DOHH2 (cell line): ENCODE measurements at regions not wholly inside any gene's neighbourhood (a gene's known extent, or its start where the extent isn't known, plus 50 kb on each side); places are given as distances from the start of the nearest gene placed in this dataset.

Experiments used
- EZH2phosphoT487 ChIP-seq: fragments of 200-600 bp; sonication (generic); IDR thresholded peaks from 2 replicates; pipeline ENCODE4 v1.6.1; 2017; ENCODE audit warnings: borderline replicate concordance, mild to moderate bottlenecking, antibody characterized with exemption, low read length, moderate library complexity, mixed read lengths
- TF ChIP-seq, protein P1 (sequence below): fragments of 200-600 bp; sonication (generic); IDR thresholded peaks from one replicate; pipeline ENCODE4 v1.5.1; 2014; ENCODE audit warnings: antibody characterized with exemption, mild to moderate bottlenecking, low read depth, low read length; ENCODE audit not compliant: poor library complexity, severe bottlenecking

DNA sequence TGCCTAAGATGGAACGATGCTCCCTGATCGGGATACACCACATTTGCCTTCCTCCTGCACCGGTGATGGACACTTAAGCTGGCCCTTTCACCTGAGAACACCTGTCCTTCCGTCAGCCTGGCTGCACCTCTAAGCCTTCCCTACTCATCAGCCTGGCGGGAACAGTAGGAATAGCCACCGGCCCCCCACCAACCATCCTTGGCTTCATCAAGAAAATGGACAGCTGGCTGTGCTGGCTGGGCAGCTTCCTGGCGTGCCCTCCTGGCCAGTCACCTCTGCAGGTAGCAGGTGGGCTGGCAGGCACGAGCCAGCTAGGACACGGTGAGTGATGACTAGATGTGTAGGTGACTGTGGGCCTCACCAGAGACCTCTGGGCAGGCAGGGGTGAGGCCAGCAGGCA lies 142.8 kb downstream of the CTTN start:
- TF ChIP-seq, protein P1, sequence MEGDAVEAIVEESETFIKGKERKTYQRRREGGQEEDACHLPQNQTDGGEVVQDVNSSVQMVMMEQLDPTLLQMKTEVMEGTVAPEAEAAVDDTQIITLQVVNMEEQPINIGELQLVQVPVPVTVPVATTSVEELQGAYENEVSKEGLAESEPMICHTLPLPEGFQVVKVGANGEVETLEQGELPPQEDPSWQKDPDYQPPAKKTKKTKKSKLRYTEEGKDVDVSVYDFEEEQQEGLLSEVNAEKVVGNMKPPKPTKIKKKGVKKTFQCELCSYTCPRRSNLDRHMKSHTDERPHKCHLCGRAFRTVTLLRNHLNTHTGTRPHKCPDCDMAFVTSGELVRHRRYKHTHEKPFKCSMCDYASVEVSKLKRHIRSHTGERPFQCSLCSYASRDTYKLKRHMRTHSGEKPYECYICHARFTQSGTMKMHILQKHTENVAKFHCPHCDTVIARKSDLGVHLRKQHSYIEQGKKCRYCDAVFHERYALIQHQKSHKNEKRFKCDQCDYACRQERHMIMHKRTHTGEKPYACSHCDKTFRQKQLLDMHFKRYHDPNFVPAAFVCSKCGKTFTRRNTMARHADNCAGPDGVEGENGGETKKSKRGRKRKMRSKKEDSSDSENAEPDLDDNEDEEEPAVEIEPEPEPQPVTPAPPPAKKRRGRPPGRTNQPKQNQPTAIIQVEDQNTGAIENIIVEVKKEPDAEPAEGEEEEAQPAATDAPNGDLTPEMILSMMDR: no peak
- no peak for TF ChIP-seq EZH2phosphoT487
